Stimulated activated memory B cell treated with anti-CD40 and anti-IgM and Interleukin-4, amounts not matched to agents 10 μg/mL and 1 μg/mL and 100 μg/mL, for 72 hours (primary cell): ENCODE measurements at regions not wholly inside any gene's neighbourhood (a gene's known extent, or its start where the extent isn't known, plus 50 kb on each side); places are given as distances from the start of the nearest gene placed in this dataset.
"Not testable (repeated sequence)": the region's sequence is repeated elsewhere in the genome, so short reads cannot be mapped to it uniquely, and the experiment has no call there.

Experiments
- ATAC-seq: fragments of 150-1000 bp; cut with Tn5 transposase; 2 replicates; pipeline ENCODE4 v1.10.0; 2021
- H3K27ac Mint-ChIP-seq: one replicate; pipeline ENCODE4 v1.8.0; 2022; ENCODE audit warnings: mild to moderate bottlenecking, mixed read lengths
- H3K27me3 Mint-ChIP-seq: one replicate; pipeline ENCODE4 v1.8.0; 2022; ENCODE audit warnings: mixed read lengths
- H3K36me3 Mint-ChIP-seq: one replicate; pipeline ENCODE4 v1.8.0; 2022; ENCODE audit warnings: mixed read lengths
- H3K4me1 Mint-ChIP-seq: one replicate; pipeline ENCODE4 v1.8.0; 2022; ENCODE audit warnings: mixed read lengths
- H3K4me3 Mint-ChIP-seq: one replicate; pipeline ENCODE4 v1.8.0; 2022; ENCODE audit warnings: mild to moderate bottlenecking, moderate library complexity, mixed read lengths
- H3K9me3 Mint-ChIP-seq: one replicate; pipeline ENCODE4 v1.8.0; 2022; ENCODE audit warnings: mixed read lengths

- Mint-ChIP-seq H3K36me3 (no peaks in the 10 kb centered on the region), H3K27ac (no peak overlapping the region), H3K4me1 (no peaks in the 10 kb centered on the region), H3K27me3 (no peaks in the 10 kb centered on the region), H3K4me3 (no peak overlapping the region), H3K9me3 (no peaks in the 10 kb centered on the region)
- ATAC-seq: no peak
Measured at GRCh38 chr6:121600389-121601168, 165.1 kb downstream of the GJA1 start.

GRCh38 chr6:121603486-121603885 lies 168.0 kb downstream of the GJA1 start:
- no peaks in the 10 kb centered on the region for H3K9me3 Mint-ChIP-seq
- H3K27ac Mint-ChIP-seq: no peak overlapping the region
- no peak for ATAC-seq
- no peaks in the 10 kb centered on the region for H3K27me3 Mint-ChIP-seq
- no peaks in the 10 kb centered on the region for H3K4me1 Mint-ChIP-seq
- no peaks in the 10 kb centered on the region for H3K36me3 Mint-ChIP-seq
- no peak overlapping the region for H3K4me3 Mint-ChIP-seq

GRCh38 chr6:121607721-121608120 lies 172.3 kb downstream of the GJA1 start:
- Mint-ChIP-seq H3K9me3 (no peaks in the 10 kb centered on the region), H3K4me3 (no peak overlapping the region), H3K4me1 (no peaks in the 10 kb centered on the region), H3K27me3 (no peaks in the 10 kb centered on the region), H3K27ac (no peak overlapping the region), H3K36me3 (no peaks in the 10 kb centered on the region)
- no peak for ATAC-seq

DNA sequence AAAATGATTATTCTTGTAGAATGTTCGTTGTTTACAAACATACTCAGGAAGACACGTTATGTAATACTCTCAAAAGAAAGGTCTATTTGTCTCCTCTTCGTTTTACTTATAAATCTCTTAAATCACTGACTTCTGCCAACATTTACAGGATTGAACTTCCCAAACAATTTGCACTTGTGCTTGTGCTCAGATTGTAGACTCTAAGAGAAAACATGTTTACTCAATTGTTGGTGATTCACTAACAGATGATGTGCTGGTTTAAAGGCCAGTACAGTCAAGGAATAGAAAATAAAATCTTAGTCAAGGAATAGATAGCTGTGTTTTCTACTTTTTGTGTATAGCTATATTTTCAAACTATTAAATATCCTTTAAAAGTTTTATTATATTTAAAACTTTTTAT lies 172.8 kb downstream of the GJA1 start:
- no peak for ATAC-seq
- H3K4me1 Mint-ChIP-seq: no peaks in the 10 kb centered on the region
- no peaks in the 10 kb centered on the region for H3K9me3 Mint-ChIP-seq
- H3K27me3 Mint-ChIP-seq: no peaks in the 10 kb centered on the region
- H3K36me3 Mint-ChIP-seq: no peaks in the 10 kb centered on the region
- no peak overlapping the region for H3K4me3 Mint-ChIP-seq
- H3K27ac Mint-ChIP-seq: no peak overlapping the region

DNA sequence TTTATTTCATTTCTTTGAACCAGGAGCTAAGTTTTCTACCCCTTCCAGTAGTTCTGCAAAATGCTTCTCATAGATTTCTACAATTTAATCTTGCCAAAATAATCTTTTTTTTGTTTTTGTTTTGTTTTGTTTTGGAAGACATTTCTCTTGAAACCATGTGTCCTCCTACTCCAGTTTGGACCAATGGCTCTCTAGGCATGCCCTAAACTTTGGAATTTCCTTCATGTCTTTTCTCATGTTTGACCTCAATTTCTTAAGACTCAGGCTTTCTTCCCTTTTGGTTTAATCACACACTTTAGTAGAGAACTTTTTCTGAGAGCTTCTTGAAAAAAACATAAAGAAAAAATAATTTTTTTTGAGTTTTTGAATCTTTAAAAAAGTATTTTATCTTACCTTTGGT lies 173.8 kb downstream of the GJA1 start:
- Mint-ChIP-seq H3K27ac (no peak overlapping the region), H3K27me3 (no peaks in the 10 kb centered on the region), H3K4me3 (no peak overlapping the region), H3K9me3 (no peaks in the 10 kb centered on the region), H3K36me3 (no peaks in the 10 kb centered on the region), H3K4me1 (no peaks in the 10 kb centered on the region)
- no peak for ATAC-seq

DNA sequence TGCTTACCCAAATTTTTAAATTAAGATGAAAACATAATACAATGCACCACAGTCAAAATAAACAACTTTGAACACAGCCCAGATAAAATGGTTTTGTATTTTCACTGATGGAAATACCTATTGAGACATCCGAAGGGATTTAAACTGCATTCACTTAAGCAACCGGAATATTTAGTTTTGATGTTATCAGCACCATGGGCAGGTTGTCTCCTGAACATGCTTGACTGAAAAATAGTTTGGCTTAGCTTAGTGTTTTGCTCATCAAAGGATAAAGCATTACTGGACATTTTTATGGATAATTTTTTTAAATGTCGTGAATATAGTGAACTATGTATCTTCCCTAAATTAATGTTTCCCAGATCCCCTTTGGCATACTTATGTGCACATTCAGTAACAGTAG lies 177.5 kb downstream of the GJA1 start:
- Mint-ChIP-seq H3K36me3 (no peaks in the 10 kb centered on the region), H3K9me3 (no peaks in the 10 kb centered on the region), H3K27me3 (no peaks in the 10 kb centered on the region), H3K4me3 (no peak overlapping the region), H3K27ac (no peak overlapping the region), H3K4me1 (no peaks in the 10 kb centered on the region)
- ATAC-seq: no peak

GRCh38 chr6:121614115-121614514 lies 178.7 kb downstream of the GJA1 start:
- no peak overlapping the region for H3K4me3 Mint-ChIP-seq

GRCh38 chr6:121615493-121615892 lies 180.0 kb downstream of the GJA1 start:
- H3K36me3 Mint-ChIP-seq: no peaks in the 10 kb centered on the region
- H3K9me3 Mint-ChIP-seq: no peaks in the 10 kb centered on the region
- H3K4me3 Mint-ChIP-seq: no peak overlapping the region
- no peak for ATAC-seq
- H3K4me1 Mint-ChIP-seq: no peaks in the 10 kb centered on the region
- H3K27me3 Mint-ChIP-seq: no peaks in the 10 kb centered on the region
- H3K27ac Mint-ChIP-seq: no peak overlapping the region

More at GRCh38 chr6:121614115-121614514, 178.7 kb downstream of the GJA1 start:
- no peaks in the 10 kb centered on the region for H3K27me3 Mint-ChIP-seq
- H3K27ac Mint-ChIP-seq: no peak overlapping the region
- no peaks in the 10 kb centered on the region for H3K36me3 Mint-ChIP-seq
- no peaks in the 10 kb centered on the region for H3K9me3 Mint-ChIP-seq
- no peak for ATAC-seq
- no peaks in the 10 kb centered on the region for H3K4me1 Mint-ChIP-seq

DNA sequence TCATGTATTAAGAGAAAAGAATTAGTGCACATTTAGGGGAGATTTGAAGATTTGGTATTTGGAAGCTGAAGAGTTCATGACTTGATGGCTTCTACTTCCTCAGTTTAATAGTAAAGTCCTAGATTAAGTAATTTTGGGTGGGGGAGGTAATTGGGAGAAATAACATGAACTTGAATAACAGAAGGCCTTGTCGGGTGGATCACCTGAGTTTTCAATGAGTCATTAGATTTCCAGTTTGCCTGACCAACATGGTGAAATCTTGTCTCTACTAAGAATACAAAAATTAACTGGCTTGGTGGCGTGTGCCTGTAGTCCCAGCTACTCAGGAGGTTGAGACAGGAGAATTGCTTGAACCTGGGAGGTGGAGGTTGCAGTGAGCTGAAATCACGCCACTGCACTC lies 181.0 kb downstream of the GJA1 start:
- no peak overlapping the region for H3K4me3 Mint-ChIP-seq
- no peak for ATAC-seq
- no peaks in the 10 kb centered on the region for H3K27me3 Mint-ChIP-seq
- no peaks in the 10 kb centered on the region for H3K36me3 Mint-ChIP-seq
- no peaks in the 10 kb centered on the region for H3K4me1 Mint-ChIP-seq
- no peak overlapping the region for H3K27ac Mint-ChIP-seq
- no peaks in the 10 kb centered on the region for H3K9me3 Mint-ChIP-seq

DNA sequence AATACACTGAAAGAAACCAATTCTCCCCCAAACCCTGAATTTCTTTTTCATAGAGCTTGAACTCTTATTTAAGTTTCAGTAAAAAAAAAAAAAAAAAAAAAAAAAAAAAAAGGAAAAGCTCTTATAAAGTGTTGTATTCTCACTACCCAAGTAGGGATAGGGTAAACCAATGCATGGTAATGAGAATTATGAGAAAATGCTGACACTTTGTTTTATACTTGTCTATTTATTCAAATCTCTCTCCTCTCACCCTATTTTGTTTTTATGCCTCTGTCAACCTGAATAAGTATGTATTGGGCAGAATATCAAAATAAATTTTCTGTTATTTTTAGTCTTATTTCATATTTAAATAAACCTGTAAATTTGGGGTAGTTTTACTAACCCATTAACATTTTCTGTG lies 181.9 kb downstream of the GJA1 start:
- no peak for ATAC-seq
- Mint-ChIP-seq H3K27me3 (no peaks in the 10 kb centered on the region), H3K36me3 (no peaks in the 10 kb centered on the region), H3K27ac (no peak overlapping the region), H3K4me3 (no peak overlapping the region), H3K4me1 (no peaks in the 10 kb centered on the region), H3K9me3 (no peaks in the 10 kb centered on the region)

- Mint-ChIP-seq H3K27ac (no peak overlapping the region), H3K9me3 (no peaks in the 10 kb centered on the region), H3K36me3 (no peaks in the 10 kb centered on the region), H3K4me1 (no peaks in the 10 kb centered on the region), H3K4me3 (no peak overlapping the region), H3K27me3 (no peaks in the 10 kb centered on the region)
- ATAC-seq: no peak
Measured at GRCh38 chr6:121619013-121619412, 183.6 kb downstream of the GJA1 start.

- Mint-ChIP-seq H3K27ac (no peak overlapping the region), H3K27me3 (no peaks in the 10 kb centered on the region), H3K9me3 (peaks cover 4% of the 10 kb centered on the region), H3K4me3 (no peak overlapping the region), H3K4me1 (no peaks in the 10 kb centered on the region), H3K36me3 (no peaks in the 10 kb centered on the region)
- ATAC-seq: no peak
Measured at GRCh38 chr6:121619987-121620740, 184.7 kb downstream of the GJA1 start.

DNA sequence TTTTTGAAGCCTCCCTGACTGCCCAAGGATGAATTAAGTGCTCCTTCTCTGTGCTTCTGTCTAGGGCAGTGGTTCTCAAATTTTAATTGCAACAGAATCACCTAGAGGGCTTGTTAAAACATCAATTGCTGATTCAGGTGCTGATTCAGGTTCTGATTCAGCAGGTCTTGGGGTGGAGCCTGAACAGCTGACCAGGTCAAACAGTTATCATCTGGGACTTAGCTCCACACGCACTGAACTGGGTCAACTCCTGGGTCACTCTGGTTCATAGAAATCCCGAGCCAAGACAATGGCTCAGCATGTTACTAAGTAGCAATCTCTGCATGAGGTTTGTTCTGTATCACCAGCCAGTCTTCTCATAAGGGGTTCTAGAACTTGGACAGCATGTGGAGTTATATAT lies 192.3 kb downstream of the GJA1 start:
- H3K4me3 Mint-ChIP-seq: no peak overlapping the region
- ATAC-seq: no peak
- H3K27ac Mint-ChIP-seq: no peak overlapping the region
- no peaks in the 10 kb centered on the region for H3K4me1 Mint-ChIP-seq
- H3K27me3 Mint-ChIP-seq: no peaks in the 10 kb centered on the region
- peaks cover 7% of the 10 kb centered on the region for H3K9me3 Mint-ChIP-seq
- H3K36me3 Mint-ChIP-seq: no peaks in the 10 kb centered on the region

DNA sequence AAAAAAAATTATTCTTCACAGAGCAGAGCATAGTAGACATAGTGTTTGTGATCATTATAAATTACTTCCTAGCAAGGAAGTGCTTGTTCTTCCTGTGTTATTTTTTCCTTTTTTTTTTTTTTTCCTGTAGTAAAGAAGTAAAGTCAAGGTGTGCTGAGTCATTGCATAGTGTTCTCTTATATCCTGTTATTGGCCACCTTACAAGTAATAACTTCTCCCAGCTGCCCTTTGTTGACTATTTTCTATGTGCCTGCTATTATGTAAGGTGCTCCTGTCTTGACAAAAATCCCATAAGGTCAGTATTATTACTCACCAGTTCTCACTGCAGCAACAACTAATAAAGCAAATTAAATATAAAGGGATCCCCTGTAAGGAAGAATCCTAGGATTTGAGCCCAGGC lies 195.3 kb downstream of the GJA1 start:
- ATAC-seq: no peak
- Mint-ChIP-seq H3K4me1 (no peaks in the 10 kb centered on the region), H3K4me3 (no peak overlapping the region), H3K36me3 (no peaks in the 10 kb centered on the region), H3K27ac (no peak overlapping the region), H3K27me3 (no peaks in the 10 kb centered on the region), H3K9me3 (peaks cover 6% of the 10 kb centered on the region)

- H3K4me3 Mint-ChIP-seq, H3K4me1 Mint-ChIP-seq, H3K27ac Mint-ChIP-seq, H3K9me3 Mint-ChIP-seq, ATAC-seq, H3K27me3 Mint-ChIP-seq, H3K36me3 Mint-ChIP-seq: not testable (repeated sequence)
Measured at GRCh38 chr6:121631752-121632151, 196.3 kb downstream of the GJA1 start.

GRCh38 chr6:121633309-121633708 lies 197.9 kb downstream of the GJA1 start:
- H3K27ac Mint-ChIP-seq: no peak overlapping the region
- no peaks in the 10 kb centered on the region for H3K27me3 Mint-ChIP-seq
- no peak overlapping the region for H3K4me3 Mint-ChIP-seq
- no peaks in the 10 kb centered on the region for H3K36me3 Mint-ChIP-seq
- H3K4me1 Mint-ChIP-seq: no peaks in the 10 kb centered on the region
- H3K9me3 Mint-ChIP-seq: peaks cover 7% of the 10 kb centered on the region
- no peak for ATAC-seq
